Stimulated activated naive CD8-positive, alpha-beta T cell treated with anti-CD3 and anti-CD28 coated beads, Interleukin-15, amount 100 ng/mL, for 72 hours (primary cell): ENCODE measurements at regions not wholly inside any gene's neighbourhood (a gene's known extent, or its start where the extent isn't known, plus 50 kb on each side); places are given as distances from the start of the nearest gene placed in this dataset.

Experiments used
- ATAC-seq: fragments of 150-1000 bp; cut with Tn5 transposase; 2 replicates; pipeline ENCODE4 v1.10.0; 2021; ENCODE audit warnings: mild to moderate bottlenecking, moderate library complexity
- DNase-seq, 2 donors: peaks; one replicate each; pipeline ENCODE4 v3.0.0; 2021 to 2022
- H3K27ac Mint-ChIP-seq, 2 donors: one replicate each; pipeline ENCODE4 v1.8.0; 2022; ENCODE audit warnings: mild to moderate bottlenecking in 2 of 2, mixed read lengths in 2 of 2, moderate library complexity in 2 of 2
- H3K27me3 Mint-ChIP-seq: one replicate; pipeline ENCODE4 v1.8.0; 2022; ENCODE audit warnings: mixed read lengths
- H3K4me1 Mint-ChIP-seq: one replicate; pipeline ENCODE4 v1.8.0; 2022; ENCODE audit warnings: mild to moderate bottlenecking, mixed read lengths
- H3K4me3 Mint-ChIP-seq, 2 donors: one replicate each; pipeline ENCODE4 v1.8.0; 2022; ENCODE audit warnings: mild to moderate bottlenecking in 2 of 2, mixed read lengths in 2 of 2, moderate library complexity in 1 of 2
- H3K9me3 Mint-ChIP-seq, 2 donors: one replicate each; pipeline ENCODE4 v1.8.0; 2022; ENCODE audit warnings: mixed read lengths in 2 of 2

DNA sequence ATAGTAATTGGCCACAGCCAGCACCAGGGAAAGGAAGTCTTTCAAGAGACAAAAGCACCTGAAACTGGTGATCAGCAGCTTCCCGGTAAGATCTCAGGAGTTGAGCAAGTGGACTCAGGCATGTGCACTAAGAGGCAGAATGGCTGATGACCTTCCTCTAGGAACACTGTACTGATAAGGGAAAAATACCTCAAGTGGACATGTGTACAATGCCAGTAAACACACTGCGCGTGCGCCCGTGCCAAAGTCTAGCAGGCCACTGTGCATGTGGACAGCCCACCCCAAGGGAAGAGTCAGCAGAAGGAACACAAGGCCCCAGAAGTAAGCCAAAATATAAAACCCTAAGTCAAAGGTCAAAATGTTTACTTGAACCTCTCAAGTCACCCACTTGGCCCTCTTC lies 423.0 kb downstream of the TUSC1 start:
- Mint-ChIP-seq H3K4me3 (no peak overlapping the region), H3K27ac (no peak overlapping the region), H3K4me1 (no peaks in the 10 kb centered on the region), H3K27me3 (no peaks in the 10 kb centered on the region), H3K9me3 (peaks cover 0 to 14% of the 10 kb centered on the region in 2 donors)
- DNase-seq (no peak), ATAC-seq (no peak)

DNA sequence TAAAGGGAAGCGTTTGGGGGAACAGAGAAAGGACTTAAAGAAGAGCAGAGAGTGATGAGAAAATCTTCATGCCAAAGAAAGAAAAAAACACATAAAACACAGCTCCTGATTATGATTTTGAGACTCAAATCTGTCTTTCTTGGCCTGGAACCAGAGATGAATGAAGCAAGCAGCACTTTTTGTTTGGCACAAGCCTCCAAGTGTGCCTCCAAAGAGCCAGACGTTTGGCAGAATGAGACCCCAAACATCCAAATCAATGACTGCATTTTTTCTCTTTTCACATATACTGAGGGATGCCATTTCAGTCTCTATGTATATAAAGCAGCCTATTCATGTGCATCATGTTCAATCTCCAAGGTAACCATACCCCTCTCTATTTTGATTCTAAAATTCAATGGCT lies 424.2 kb downstream of the TUSC1 start:
- DNase-seq (no peak), ATAC-seq (no peak)
- Mint-ChIP-seq H3K27ac (no peak overlapping the region), H3K9me3 (peaks cover 7 to 19% of the 10 kb centered on the region in 2 donors), H3K27me3 (no peaks in the 10 kb centered on the region), H3K4me3 (no peak overlapping the region), H3K4me1 (no peaks in the 10 kb centered on the region)

DNA sequence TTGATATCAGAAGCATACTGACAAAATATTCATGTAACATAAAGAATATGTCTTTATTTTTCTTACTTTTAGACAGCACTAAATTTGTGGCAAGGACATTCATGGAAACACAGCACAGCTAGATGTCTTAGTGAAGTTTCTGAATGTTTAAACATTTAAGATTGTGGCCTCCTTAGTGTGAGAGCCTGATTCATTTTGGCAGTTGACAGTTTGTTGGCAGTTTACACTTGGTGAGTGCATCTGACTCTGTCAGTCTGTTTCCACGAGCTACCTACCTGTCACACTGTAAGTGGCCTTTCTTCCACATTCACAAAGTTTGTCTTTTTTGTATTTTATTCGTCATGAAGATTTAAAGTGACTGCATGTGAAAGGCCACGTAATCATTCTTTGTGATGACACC lies 436.8 kb downstream of the TUSC1 start:
- no peak for ATAC-seq
- Mint-ChIP-seq H3K9me3 (peaks cover 17 to 20% of the 10 kb centered on the region in 2 donors), H3K27me3 (no peaks in the 10 kb centered on the region), H3K4me3 (no peak overlapping the region), H3K27ac (no peak overlapping the region), H3K4me1 (no peaks in the 10 kb centered on the region)
- no peak for DNase-seq

DNA sequence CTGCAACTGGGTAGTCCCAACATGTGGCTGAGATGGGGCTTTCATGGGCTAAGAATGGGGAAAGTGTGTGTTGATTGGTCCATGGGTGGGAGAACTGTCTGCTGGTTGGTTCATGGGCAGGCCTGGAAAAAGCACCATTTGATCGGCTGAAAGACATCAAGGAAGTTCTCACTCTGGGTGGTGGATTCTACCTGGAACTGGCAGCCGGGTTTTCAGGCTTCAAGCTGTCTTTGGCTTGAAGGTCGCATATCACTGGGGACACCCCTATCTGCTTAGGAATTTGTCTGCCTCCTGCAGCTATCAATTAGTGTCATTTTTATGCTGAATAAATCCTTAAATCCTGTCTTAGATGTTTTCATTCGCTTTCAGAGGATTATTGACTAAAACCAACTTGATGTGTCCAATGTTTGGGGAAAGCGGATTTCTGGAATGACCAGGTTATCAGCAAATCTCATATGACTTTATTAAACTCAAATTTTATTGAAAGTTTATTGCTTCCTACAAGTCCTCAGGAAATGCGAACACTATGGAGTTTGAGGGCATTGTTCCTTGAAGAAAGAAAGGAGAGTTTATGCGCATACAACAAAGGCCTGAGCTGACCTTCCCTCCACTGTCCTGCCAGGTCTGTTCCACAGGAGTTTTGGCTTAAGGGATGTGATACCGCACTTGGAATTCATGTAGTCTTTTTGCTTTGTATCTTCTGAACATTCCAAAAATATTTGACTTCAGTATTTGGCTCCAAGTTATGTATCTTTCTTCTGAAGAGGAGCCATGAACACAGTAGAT lies 451.1 kb downstream of the TUSC1 start:
- no peaks in the 10 kb centered on the region for H3K4me1 Mint-ChIP-seq
- ATAC-seq = no peak

DNA sequence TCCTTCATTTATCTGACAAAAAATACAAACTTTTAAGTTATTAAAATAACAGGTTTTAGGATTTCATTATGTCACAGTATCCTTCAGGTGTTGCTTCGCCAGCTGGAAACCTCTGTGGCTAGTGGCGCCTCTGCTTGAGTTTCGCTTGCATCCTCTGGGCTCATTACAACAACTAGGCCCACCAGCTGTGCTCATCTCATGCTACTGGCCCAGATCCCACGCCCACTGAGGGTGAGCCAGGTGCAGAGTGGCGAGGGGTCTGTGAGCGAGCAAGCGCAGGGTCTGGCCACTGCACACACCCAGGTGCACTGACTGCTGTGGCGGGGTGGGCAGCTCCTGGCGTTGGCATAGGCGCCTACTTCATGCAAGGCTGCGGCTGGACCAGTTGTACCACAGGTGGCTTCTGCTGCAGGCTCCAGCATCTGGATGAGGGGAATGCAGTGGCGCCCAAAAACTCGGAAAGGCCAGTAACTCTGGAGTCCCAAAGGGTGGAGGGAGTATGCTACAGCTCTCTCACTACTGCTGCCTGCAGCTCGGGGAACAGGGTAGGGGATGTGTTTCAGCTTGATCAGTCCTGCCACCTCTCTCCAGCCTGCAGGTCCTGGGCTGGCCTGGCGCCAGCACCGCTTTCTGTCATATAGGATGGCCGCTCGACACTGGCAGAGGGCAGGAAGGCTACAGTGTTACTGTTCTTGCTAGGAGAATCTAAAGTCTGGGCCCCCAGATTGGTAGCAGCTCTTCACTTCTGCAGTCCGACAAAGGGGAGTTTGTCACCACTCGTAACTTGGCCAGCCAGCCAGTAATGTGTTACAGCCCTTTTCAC lies 452.1 kb downstream of the TUSC1 start:
- H3K4me3 Mint-ChIP-seq = no peak overlapping the region
- DNase-seq (no peak), ATAC-seq (no peak)
- H3K4me1 Mint-ChIP-seq = no peaks in the 10 kb centered on the region
- peaks cover 12 to 26% of the 10 kb centered on the region in 2 donors for H3K9me3 Mint-ChIP-seq
- no peaks in the 10 kb centered on the region for H3K27me3 Mint-ChIP-seq
- no peak overlapping the region for H3K27ac Mint-ChIP-seq

More for the DNA sequence above, 451.1 kb downstream of the TUSC1 start:
- Mint-ChIP-seq H3K9me3 (peaks cover 13 to 27% of the 10 kb centered on the region in 2 donors), H3K4me3 (no peak overlapping the region), H3K27me3 (no peaks in the 10 kb centered on the region), H3K27ac (no peak overlapping the region)
- DNase-seq = no peak

DNA sequence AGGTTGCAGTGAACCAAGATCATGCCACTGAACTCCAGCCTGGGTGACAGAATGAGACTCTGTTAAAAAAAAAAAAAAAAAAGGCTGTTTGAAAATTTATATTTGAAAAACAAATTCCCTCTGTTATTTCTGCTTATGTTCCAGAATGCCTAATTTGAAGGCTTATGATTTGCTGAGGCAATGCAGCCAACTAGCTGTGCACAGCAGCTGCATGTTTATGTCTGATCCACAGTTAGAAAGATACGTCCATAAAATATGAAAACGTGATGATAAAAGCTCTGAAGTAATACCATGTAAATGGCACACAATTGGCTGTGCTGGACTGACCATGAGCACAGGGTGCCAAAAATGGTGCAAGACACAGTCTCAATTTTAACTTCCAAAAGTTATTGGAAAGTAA lies 453.2 kb downstream of the TUSC1 start:
- Mint-ChIP-seq H3K27ac (no peak overlapping the region), H3K4me1 (no peaks in the 10 kb centered on the region), H3K9me3 (peaks cover 5 to 15% of the 10 kb centered on the region in 2 donors), H3K4me3 (no peak overlapping the region), H3K27me3 (no peaks in the 10 kb centered on the region)
- DNase-seq = no peak
- ATAC-seq = no peak

DNA sequence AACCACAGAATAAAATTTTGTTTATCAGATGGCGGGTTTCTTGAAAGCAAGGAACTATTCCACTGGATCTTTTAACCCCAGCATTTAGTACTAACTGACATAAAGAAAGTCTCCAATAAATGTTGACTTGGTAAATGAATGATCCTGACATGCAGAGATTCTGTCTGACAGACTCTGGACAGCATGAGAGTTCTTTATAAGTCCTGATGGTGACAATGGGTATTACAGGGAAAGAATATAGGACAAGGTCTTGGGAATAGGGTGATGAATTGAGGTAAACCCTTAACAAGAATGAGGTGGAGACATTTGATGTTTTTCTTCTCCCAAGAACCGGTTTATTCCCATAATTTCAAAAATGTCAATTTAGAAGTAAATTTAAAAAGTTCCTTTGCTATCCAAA lies 453.9 kb downstream of the TUSC1 start:
- Mint-ChIP-seq H3K27me3 (no peaks in the 10 kb centered on the region), H3K27ac (no peak overlapping the region), H3K4me1 (no peaks in the 10 kb centered on the region), H3K9me3 (peaks cover 5 to 9% of the 10 kb centered on the region in 2 donors), H3K4me3 (no peak overlapping the region)
- ATAC-seq (no peak), DNase-seq (no peak)

DNA sequence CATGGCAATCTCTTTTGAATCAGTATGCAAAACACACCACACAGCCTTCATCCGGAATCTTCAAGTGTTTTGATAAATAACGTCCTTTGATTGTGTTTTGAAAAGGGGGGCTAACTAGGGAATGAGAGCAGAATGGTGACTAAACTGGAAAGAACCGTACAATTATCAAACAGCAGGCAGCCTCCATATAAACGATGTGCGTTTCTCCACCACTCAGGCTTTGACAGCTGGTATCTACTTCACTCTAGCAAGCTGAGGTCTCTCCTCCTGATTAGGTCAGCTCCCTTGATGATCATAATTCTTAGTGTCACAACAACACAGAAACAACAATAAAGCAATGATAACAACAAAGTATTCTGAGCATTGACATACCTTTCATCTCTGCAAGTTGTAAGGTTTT lies 465.9 kb downstream of the TUSC1 start:
- no peak overlapping the region for H3K4me3 Mint-ChIP-seq
- ATAC-seq (no peak), DNase-seq (no peak)
- H3K27me3 Mint-ChIP-seq = no peaks in the 10 kb centered on the region
- H3K4me1 Mint-ChIP-seq = no peaks in the 10 kb centered on the region
- peaks cover 0 to 20% of the 10 kb centered on the region in 2 donors for H3K9me3 Mint-ChIP-seq
- no peak overlapping the region for H3K27ac Mint-ChIP-seq

DNA sequence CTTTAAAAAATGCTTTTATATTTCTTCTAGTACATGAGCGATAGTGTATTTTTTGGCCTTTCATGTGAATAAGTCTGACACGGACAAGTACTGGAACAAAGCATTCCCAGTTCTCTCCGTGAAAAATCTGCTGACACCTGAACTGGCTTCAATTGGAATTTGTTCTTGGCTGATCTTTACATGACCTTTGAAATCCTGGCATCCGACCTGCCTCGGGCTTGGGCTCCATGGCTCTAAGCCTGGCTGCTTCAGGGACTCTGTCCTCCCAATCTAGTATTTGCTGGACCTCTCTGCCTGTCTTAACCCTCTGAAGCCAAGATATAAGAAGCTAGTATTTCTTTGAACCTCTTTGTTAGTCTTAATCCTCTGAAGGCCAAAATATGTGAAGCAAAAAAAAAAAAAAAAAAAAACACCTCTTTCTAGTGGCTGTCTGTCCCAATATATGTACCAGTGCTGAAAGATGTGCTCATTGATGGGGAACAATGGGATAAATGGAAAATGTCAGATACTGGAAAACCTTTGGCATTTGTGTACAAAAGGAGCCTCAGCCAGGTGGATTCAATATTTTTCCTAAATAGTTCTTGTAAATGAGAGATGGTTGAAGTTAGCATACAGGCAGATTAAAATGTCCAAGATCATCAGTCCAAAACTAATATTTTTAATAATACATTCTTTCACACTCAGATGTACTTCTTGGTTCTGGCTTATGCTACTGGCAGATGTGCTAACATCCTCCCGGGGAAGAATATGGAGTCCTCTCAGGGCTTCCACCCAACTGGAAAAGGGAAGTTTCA lies 470.6 kb downstream of the TUSC1 start:
- H3K4me1 Mint-ChIP-seq = no peaks in the 10 kb centered on the region
- H3K27me3 Mint-ChIP-seq = no peaks in the 10 kb centered on the region
- peaks cover 4 to 14% of the 10 kb centered on the region in 2 donors for H3K9me3 Mint-ChIP-seq
- ATAC-seq (no peak), DNase-seq (no peak)
- H3K4me3 Mint-ChIP-seq = no peak overlapping the region
- no peak overlapping the region for H3K27ac Mint-ChIP-seq

DNA sequence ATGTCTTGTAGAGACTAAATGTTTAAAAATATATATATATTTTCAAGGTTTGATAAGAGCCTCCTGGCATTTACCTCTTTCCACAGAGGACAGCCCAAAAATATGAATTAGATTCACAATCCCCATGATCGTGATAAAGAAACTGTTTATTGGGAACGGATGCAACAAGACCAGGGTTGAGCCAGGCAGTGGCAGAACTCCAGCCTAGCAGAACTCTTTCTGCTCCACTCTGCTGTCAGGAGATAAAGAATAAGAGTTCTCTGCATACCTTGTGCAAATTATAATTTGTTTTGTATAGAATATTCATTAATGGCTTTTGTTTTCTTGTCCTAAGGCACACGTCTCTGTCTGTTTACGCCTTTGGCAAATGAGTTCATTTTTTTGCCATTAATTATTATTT lies 472.2 kb downstream of the TUSC1 start:
- Mint-ChIP-seq H3K4me3 (no peak overlapping the region), H3K27ac (no peak overlapping the region), H3K27me3 (no peaks in the 10 kb centered on the region), H3K4me1 (no peaks in the 10 kb centered on the region), H3K9me3 (peaks cover 13 to 19% of the 10 kb centered on the region in 2 donors)
- DNase-seq (no peak), ATAC-seq (no peak)

DNA sequence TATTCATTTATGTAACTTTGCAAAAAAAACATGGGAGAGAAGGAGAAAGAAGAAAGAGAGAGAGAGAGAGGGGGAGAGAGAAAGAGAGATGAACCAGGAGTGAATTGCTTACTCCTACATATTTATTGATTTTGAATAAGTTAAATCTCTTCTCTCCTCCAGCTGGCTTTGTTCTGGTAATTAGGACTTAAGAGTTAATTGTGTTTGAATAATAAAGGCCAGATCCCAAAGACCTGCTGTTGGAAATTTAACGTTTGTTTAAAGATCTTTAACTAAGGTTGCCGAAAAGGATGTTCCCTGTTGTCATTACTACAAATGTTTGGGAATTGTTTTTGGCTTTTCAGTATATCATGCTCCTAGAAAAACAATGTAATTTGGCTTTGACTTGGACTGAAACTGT lies 473.0 kb downstream of the TUSC1 start:
- no peak for DNase-seq
- peaks cover 18 to 19% of the 10 kb centered on the region in 2 donors for H3K9me3 Mint-ChIP-seq
- H3K4me1 Mint-ChIP-seq = no peaks in the 10 kb centered on the region
- no peaks in the 10 kb centered on the region for H3K27me3 Mint-ChIP-seq
- no peak overlapping the region for H3K4me3 Mint-ChIP-seq
- ATAC-seq = no peak
- peak overlapping the region in 1 of 2 donors; percentile 47 for H3K27ac Mint-ChIP-seq

DNA sequence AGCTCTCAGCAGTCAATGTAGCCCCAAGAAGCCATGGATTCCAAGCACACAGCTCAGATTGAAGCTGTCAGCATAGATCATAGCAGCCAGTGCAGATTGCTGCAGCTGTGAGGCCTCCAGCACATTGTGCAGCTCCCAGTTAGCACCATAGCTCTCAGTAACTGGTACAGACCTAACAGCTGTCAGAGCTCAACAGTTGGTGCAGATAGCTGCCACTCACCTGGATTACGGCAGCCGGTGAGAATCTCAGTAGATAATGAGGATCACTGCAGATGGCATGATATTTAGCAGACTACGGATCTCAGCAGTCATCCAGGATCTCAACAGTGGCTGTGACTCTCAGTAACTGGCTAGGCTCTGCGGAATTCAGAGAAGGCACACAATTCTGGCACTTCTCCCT lies 500.4 kb downstream of the TUSC1 start:
- Mint-ChIP-seq H3K27me3 (no peaks in the 10 kb centered on the region), H3K9me3 (peaks cover 28 to 35% of the 10 kb centered on the region in 2 donors), H3K4me1 (no peaks in the 10 kb centered on the region), H3K27ac (no peak overlapping the region), H3K4me3 (no peak overlapping the region)
- no peak for ATAC-seq
- DNase-seq = no peak

DNA sequence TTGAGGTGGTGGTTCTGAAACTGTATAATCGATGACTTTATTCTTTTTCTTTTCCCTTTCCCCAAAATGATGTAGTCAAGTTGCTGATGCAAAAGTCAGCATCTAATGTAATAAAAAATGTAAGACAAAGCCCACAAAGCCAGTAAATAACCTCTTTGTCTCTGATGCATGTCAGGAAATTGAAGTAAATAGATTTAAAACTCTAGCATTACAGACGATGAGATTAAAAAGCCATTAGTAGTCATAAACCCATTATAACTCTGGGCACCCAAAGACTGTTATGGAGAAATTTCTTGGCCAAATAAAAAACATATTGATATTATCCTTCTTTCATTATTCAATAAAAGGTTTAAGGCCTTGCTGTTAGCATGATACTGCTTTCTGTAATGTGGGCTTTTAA lies 548.7 kb downstream of the TUSC1 start:
- Mint-ChIP-seq H3K4me3 (no peak overlapping the region), H3K27me3 (no peaks in the 10 kb centered on the region), H3K9me3 (peaks cover 3 to 26% of the 10 kb centered on the region in 2 donors), H3K4me1 (no peaks in the 10 kb centered on the region), H3K27ac (no peak overlapping the region)
- ATAC-seq (no peak), DNase-seq (no peak)

DNA sequence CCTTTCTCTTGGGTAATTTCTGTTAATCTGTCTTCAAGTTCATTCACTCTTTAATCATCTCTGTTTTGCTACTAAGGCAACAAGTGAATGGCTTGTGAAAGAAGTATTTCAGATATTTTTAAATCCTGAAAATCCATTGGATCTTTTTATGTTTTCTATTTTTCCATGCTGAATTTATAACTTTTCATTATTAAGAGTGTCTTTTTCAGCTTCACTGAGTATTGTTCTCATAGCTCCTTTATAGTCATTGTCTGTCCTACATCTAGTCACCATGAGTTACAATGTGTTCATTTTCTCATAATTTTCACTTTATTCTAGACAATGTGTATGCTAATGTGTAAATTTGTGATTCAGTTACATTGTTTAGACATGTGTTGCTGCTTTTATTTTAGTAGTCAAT lies 556.4 kb downstream of the TUSC1 start:
- Mint-ChIP-seq H3K4me3 (no peak overlapping the region), H3K4me1 (no peaks in the 10 kb centered on the region), H3K27ac (no peak overlapping the region), H3K27me3 (no peaks in the 10 kb centered on the region), H3K9me3 (peaks cover 3 to 32% of the 10 kb centered on the region in 2 donors)
- ATAC-seq (no peak), DNase-seq (no peak)

DNA sequence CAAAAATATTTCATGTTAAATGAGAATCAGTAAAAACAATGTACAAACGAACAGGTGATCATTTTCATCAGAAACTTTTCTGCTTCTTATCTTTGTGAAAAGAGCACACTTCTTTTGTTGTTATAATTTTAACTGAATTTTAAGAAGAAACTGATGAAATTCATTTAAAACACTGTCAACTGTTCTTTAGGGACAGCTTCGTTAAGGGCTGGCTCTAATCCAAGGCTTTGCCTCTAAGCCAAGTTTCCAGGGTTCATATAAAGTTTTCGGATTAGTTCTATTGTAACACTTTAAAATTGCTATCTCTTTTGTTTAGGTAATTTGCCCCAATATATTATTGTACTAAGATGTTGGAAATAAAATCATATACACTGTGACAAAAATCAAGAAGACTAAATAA lies 559.2 kb downstream of the TUSC1 start:
- Mint-ChIP-seq H3K9me3 (peaks cover 11 to 25% of the 10 kb centered on the region in 2 donors), H3K4me3 (no peak overlapping the region), H3K4me1 (no peaks in the 10 kb centered on the region), H3K27me3 (no peaks in the 10 kb centered on the region), H3K27ac (no peak overlapping the region)
- DNase-seq (no peak), ATAC-seq (no peak)

DNA sequence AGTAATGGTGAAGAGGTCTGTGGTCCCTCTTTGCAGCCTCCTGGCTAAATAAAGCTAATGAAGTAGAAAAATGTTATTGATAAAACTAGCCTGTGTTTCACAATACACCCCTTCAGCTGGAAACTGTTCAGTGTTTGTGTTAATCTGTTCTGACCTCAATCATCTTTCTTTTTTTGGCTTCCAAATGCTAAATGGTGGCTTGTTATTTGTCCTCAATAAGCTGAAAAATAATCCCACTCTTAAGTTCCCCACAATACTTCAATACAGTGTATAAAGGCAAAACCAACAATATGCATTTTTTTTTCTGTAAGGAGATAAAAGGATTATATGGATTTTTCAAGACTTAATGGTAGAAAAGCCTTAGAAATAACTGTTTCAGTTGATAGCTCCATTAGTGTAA lies 560.5 kb downstream of the TUSC1 start:
- DNase-seq = no peak
- peaks cover 11 to 16% of the 10 kb centered on the region in 2 donors for H3K9me3 Mint-ChIP-seq
- no peak overlapping the region for H3K27ac Mint-ChIP-seq
- H3K27me3 Mint-ChIP-seq = no peaks in the 10 kb centered on the region
- H3K4me3 Mint-ChIP-seq = no peak overlapping the region
- H3K4me1 Mint-ChIP-seq = no peaks in the 10 kb centered on the region
- no peak for ATAC-seq
